ENCODE measurements at regions not wholly inside any gene's neighbourhood (a gene's known extent, or its start where the extent isn't known, plus 50 kb on each side); places are given as distances from the start of the nearest gene placed in this dataset.

- no peak overlapping the region for H3K27ac Mint-ChIP-seq
- H3K4me1 Mint-ChIP-seq (ENCODE audit: low read depth), result no peaks in the 10 kb centered on the region
- no peaks in the 10 kb centered on the region for H3K36me3 Mint-ChIP-seq (ENCODE audit: low read depth)
- H3K9me3 Mint-ChIP-seq, result peaks cover 26% of the 10 kb centered on the region
- no peak overlapping the region for H3K4me3 Mint-ChIP-seq
- H3K27me3 Mint-ChIP-seq (ENCODE audit: low read depth), result no peaks in the 10 kb centered on the region
Observed at GRCh38 chr14:26947265-26947664, 349.4 kb upstream of the NOVA1 start.

- H3K4me1 Mint-ChIP-seq (ENCODE audit: low read depth), result no peaks in the 10 kb centered on the region
- no peak overlapping the region for H3K4me3 Mint-ChIP-seq
- peaks cover 37% of the 10 kb centered on the region for H3K9me3 Mint-ChIP-seq
- H3K36me3 Mint-ChIP-seq (ENCODE audit: low read depth), result no peaks in the 10 kb centered on the region
- H3K27me3 Mint-ChIP-seq (ENCODE audit: low read depth), result no peaks in the 10 kb centered on the region
- H3K27ac Mint-ChIP-seq, result no peak overlapping the region
Observed at GRCh38 chr14:26959437-26959836, 361.6 kb upstream of the NOVA1 start.

GRCh38 chr14:26959972-26960660, 362.3 kb upstream of the NOVA1 start:
- Mint-ChIP-seq H3K36me3 (ENCODE audit: low read depth) (no peaks in the 10 kb centered on the region), H3K27ac (no peak overlapping the region), H3K4me1 (ENCODE audit: low read depth) (no peaks in the 10 kb centered on the region), H3K4me3 (no peak overlapping the region), H3K9me3 (peaks cover 42% of the 10 kb centered on the region), H3K27me3 (ENCODE audit: low read depth) (no peaks in the 10 kb centered on the region)

GRCh38 chr14:26963711-26964110, 365.9 kb upstream of the NOVA1 start:
- Mint-ChIP-seq H3K36me3 (ENCODE audit: low read depth) (no peaks in the 10 kb centered on the region), H3K27ac (no peak overlapping the region), H3K4me1 (ENCODE audit: low read depth) (no peaks in the 10 kb centered on the region), H3K27me3 (ENCODE audit: low read depth) (no peaks in the 10 kb centered on the region), H3K9me3 (peaks cover 35% of the 10 kb centered on the region), H3K4me3 (no peak overlapping the region)

- no peaks in the 10 kb centered on the region for H3K27me3 Mint-ChIP-seq (ENCODE audit: low read depth)
- no peaks in the 10 kb centered on the region for H3K4me1 Mint-ChIP-seq (ENCODE audit: low read depth)
- H3K4me3 Mint-ChIP-seq, result no peak overlapping the region
- no peak overlapping the region for H3K27ac Mint-ChIP-seq
- peaks cover 36% of the 10 kb centered on the region for H3K9me3 Mint-ChIP-seq
- H3K36me3 Mint-ChIP-seq (ENCODE audit: low read depth), result no peaks in the 10 kb centered on the region
Observed at GRCh38 chr14:26965490-26965889, 367.7 kb upstream of the NOVA1 start.

DNA sequence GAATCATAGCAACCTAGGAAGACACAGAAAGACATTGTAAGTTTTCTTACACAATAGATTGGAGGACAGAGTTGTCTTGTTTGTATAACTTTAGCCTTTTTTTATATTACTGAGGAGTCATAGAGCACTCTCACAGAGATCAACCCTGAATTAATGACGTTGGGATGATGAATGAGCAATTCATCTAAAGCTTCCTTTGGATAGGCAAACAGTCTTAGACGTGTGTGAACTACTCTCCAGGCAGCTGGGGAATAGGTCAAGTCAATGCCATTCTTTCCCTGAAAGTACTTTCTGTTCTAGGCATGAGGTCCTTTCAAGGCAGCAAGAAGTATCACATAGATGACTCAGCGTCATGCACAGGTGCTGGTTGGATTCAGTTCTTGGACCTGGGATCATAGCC, 369.1 kb upstream of the NOVA1 start:
- H3K9me3 Mint-ChIP-seq, result peaks cover 41% of the 10 kb centered on the region
- no peak overlapping the region for H3K27ac Mint-ChIP-seq
- no peaks in the 10 kb centered on the region for H3K27me3 Mint-ChIP-seq (ENCODE audit: low read depth)
- no peak overlapping the region for H3K4me3 Mint-ChIP-seq
- H3K4me1 Mint-ChIP-seq (ENCODE audit: low read depth), result no peaks in the 10 kb centered on the region
- no peaks in the 10 kb centered on the region for H3K36me3 Mint-ChIP-seq (ENCODE audit: low read depth)

- H3K27ac Mint-ChIP-seq, result no peak overlapping the region
- H3K9me3 Mint-ChIP-seq, result peaks cover 16% of the 10 kb centered on the region
Observed at GRCh38 chr14:26974965-26975364, 377.1 kb upstream of the NOVA1 start.

DNA sequence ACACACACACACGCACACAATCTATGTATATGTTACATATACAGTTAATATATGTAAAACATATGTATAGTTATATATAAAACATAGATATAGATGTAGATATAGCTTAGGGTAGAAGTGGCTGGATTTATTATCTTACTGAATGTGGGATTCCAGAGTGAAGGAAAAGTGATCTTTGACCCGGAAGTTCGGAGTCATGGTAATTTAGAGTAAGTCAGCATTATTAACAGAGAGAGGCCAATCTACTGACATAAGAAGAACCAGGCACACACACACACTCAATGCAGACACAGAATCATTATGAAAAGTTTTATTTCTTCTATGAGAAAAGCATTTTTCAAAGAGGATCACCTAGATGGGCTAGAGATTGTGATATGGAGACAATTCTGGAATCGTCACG, 384.2 kb upstream of the NOVA1 start:
- H3K4me3 Mint-ChIP-seq, result no peak overlapping the region
- no peaks in the 10 kb centered on the region for H3K9me3 Mint-ChIP-seq
- no peak overlapping the region for H3K27ac Mint-ChIP-seq
- no peaks in the 10 kb centered on the region for H3K27me3 Mint-ChIP-seq (ENCODE audit: low read depth)
- no peaks in the 10 kb centered on the region for H3K36me3 Mint-ChIP-seq (ENCODE audit: low read depth)
- no peaks in the 10 kb centered on the region for H3K4me1 Mint-ChIP-seq (ENCODE audit: low read depth)

More at GRCh38 chr14:26974965-26975364, 377.1 kb upstream of the NOVA1 start:
- H3K27me3 Mint-ChIP-seq (ENCODE audit: low read depth), result no peaks in the 10 kb centered on the region
- no peaks in the 10 kb centered on the region for H3K36me3 Mint-ChIP-seq (ENCODE audit: low read depth)
- no peaks in the 10 kb centered on the region for H3K4me1 Mint-ChIP-seq (ENCODE audit: low read depth)
- H3K4me3 Mint-ChIP-seq, result no peak overlapping the region

DNA sequence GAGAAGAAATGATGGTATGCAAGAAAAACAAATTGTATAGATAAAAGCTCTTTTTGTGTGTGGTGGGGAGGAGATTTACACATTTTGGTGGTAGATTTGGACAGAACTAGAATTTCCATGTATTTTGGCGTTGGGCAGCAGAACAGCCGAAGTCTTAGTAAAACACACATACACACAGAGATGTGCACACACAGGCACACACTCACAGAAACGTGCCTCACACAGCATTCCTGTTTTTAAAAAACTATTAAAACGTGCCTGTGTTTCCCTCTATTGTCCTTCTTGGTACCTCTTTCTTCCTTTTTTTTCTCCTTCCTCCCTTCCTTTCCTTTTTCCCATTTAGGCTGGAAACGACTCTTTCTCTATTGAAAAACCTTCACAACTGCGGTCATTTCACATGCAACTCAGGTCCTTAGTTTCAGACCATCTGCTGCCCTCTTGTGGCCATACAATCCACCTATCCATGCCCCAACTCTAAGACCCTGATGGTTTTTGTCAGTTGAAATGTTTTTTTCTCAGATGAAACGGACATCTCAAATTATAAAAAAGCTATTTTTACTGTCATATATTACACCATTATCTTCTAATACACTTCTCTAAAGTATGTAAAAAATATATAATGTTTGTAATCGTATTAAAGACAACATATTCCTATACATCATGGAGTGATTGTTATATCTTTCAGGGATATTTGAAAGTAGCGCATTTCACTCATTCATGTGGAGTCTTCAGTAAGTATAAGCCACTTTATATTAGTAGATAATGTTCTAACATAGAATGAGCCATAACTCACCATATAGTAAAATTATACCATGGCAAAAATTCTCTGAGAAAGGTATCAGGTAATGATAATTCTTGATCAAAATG, 386.7 kb upstream of the NOVA1 start:
- no peak overlapping the region for H3K27ac Mint-ChIP-seq

DNA sequence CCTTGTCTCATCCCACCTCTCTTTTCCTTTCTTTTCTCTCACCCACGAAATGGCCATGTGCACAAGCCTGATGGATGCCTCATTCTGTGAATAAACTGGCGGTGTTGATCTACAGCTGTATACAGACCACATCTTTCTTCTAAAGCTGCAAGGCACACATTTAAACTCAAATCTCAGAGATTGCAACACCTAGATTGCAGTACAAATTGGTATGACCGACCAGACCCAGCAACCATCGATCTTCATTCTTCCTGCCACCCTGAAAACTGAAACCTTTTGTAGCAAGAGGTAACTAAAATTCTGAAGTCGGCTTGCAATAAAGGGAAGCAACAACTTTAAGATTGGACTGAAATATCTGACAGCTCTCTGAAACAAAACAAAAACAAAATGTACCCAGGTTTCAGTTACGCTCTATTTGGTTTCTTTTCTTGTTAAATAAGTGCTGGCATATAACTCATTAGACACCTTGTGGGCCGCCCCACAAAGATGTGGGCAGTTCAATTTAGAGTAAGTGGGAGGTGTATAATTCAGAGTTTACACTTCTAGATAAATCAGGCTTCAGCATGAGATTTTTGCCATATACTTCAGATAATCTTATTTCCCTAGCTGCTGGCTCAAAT, 390.0 kb upstream of the NOVA1 start:
- H3K36me3 Mint-ChIP-seq (ENCODE audit: low read depth), result no peaks in the 10 kb centered on the region
- peaks cover 16% of the 10 kb centered on the region for H3K9me3 Mint-ChIP-seq
- no peaks in the 10 kb centered on the region for H3K4me1 Mint-ChIP-seq (ENCODE audit: low read depth)
- no peaks in the 10 kb centered on the region for H3K27me3 Mint-ChIP-seq (ENCODE audit: low read depth)
- no peak overlapping the region for H3K27ac Mint-ChIP-seq
- no peak overlapping the region for H3K4me3 Mint-ChIP-seq

More for the DNA sequence above, 386.7 kb upstream of the NOVA1 start:
- H3K4me3 Mint-ChIP-seq, result no peak overlapping the region
- peaks cover 6% of the 10 kb centered on the region for H3K9me3 Mint-ChIP-seq
- no peaks in the 10 kb centered on the region for H3K4me1 Mint-ChIP-seq (ENCODE audit: low read depth)
- H3K36me3 Mint-ChIP-seq (ENCODE audit: low read depth), result no peaks in the 10 kb centered on the region
- H3K27me3 Mint-ChIP-seq (ENCODE audit: low read depth), result no peaks in the 10 kb centered on the region

DNA sequence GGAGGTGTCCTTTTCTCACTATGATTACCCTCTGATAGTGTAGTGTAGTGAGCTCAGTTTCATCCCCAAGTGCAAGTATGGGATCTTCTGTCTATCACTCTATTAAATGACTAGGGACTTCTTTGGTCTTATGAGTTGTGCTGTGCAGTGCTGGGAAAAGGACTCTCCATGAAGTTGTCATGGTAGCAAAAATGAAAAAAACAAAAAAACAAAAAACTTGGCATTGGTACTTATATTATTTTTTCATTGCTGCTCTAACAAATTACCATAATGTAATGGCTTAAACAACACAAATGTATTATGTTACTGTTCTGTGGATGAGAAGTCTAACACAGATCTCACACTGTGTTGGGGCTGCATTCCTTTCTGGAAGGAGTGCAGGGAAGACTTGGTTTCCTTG, 393.1 kb upstream of the NOVA1 start:
- H3K27ac Mint-ChIP-seq, result no peak overlapping the region
- H3K4me1 Mint-ChIP-seq (ENCODE audit: low read depth), result no peaks in the 10 kb centered on the region
- no peaks in the 10 kb centered on the region for H3K27me3 Mint-ChIP-seq (ENCODE audit: low read depth)
- H3K9me3 Mint-ChIP-seq, result peaks cover 25% of the 10 kb centered on the region
- H3K4me3 Mint-ChIP-seq, result no peak overlapping the region
- no peaks in the 10 kb centered on the region for H3K36me3 Mint-ChIP-seq (ENCODE audit: low read depth)

GRCh38 chr14:26992403-26993115, 394.7 kb upstream of the NOVA1 start:
- H3K4me3 Mint-ChIP-seq, result no peak overlapping the region
- H3K36me3 Mint-ChIP-seq (ENCODE audit: low read depth), result no peaks in the 10 kb centered on the region
- no peaks in the 10 kb centered on the region for H3K4me1 Mint-ChIP-seq (ENCODE audit: low read depth)
- H3K9me3 Mint-ChIP-seq, result peaks cover 33% of the 10 kb centered on the region
- no peak overlapping the region for H3K27ac Mint-ChIP-seq
- H3K27me3 Mint-ChIP-seq (ENCODE audit: low read depth), result no peaks in the 10 kb centered on the region

DNA sequence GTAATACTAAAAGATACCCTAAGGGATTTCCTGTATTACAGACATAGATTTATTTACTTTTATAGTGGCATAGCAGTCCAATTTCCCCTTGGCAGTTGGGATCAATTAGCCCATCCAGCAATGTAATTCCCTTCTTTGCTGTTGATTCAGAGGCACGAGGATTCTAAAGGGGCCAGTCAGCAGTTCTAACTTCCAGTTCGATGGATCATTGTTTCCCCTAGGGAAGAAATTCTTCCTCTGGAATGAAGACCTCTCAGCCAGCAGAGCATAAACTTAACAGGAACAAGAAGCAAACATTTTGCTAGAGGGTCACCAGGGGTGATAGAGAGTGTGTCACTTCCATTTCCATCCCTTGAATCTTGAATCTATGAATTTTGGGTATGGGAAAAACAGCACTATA, 395.7 kb upstream of the NOVA1 start:
- peaks cover 35% of the 10 kb centered on the region for H3K9me3 Mint-ChIP-seq
- no peaks in the 10 kb centered on the region for H3K27me3 Mint-ChIP-seq (ENCODE audit: low read depth)
- no peak overlapping the region for H3K27ac Mint-ChIP-seq
- no peaks in the 10 kb centered on the region for H3K36me3 Mint-ChIP-seq (ENCODE audit: low read depth)
- H3K4me3 Mint-ChIP-seq, result no peak overlapping the region
- no peaks in the 10 kb centered on the region for H3K4me1 Mint-ChIP-seq (ENCODE audit: low read depth)

GRCh38 chr14:26995301-26995700, 397.5 kb upstream of the NOVA1 start:
- H3K27me3 Mint-ChIP-seq (ENCODE audit: low read depth), result no peaks in the 10 kb centered on the region
- peaks cover 40% of the 10 kb centered on the region for H3K9me3 Mint-ChIP-seq
- no peak overlapping the region for H3K4me3 Mint-ChIP-seq
- H3K4me1 Mint-ChIP-seq (ENCODE audit: low read depth), result no peaks in the 10 kb centered on the region
- no peaks in the 10 kb centered on the region for H3K36me3 Mint-ChIP-seq (ENCODE audit: low read depth)
- H3K27ac Mint-ChIP-seq, result no peak overlapping the region

Measured in T-helper 1 cell treated with Interleukin-12 subunit alpha and Interleukin-12 subunit beta and Interleukin-4 antibody, amounts not matched to agents 30 μg/mL and 1 μg/mL, for 36 hours (primary cell).